Spleen (tissue), 7 donors: ENCODE measurements at regions not wholly inside any gene's neighbourhood (a gene's known extent, or its start where the extent isn't known, plus 50 kb on each side); places are given as distances from the start of the nearest gene placed in this dataset.
"Not testable (repeated sequence)": the region's sequence is repeated elsewhere in the genome, so short reads cannot be mapped to it uniquely, and the experiment has no call there.

Experiments
- POLR2A ChIP-seq, 3 donors: fragments of 450-650 bp; IDR thresholded peaks; one replicate each; pipeline ENCODE4 v1.5.1; 2017; ENCODE audit warnings: antibody characterized with exemption in 3 of 3, mild to moderate bottlenecking in 1 of 3
- POLR2AphosphoS5 ChIP-seq, 3 donors: sonication (generic); formaldehyde crosslinking; IDR thresholded peaks; one replicate each; pipeline ENCODE4 v1.5.1; 2017; ENCODE audit warnings: antibody characterized with exemption in 3 of 3
- TF ChIP-seq, protein P1 (sequence below), 11 experiments: fragments of 200-600 bp in 7 of 11; fragments of 450-650 bp in 4 of 11; sonication (generic) in 4 of 11; IDR thresholded peaks in 8 of 11; conservative IDR thresholded peaks in 3 of 11; 1 replicate in 7 of 11; 2 replicates in 4 of 11; pipeline versions ENCODE4 v1.4.0 to v1.8.0; 2016 to 2021; ENCODE audit warnings: antibody characterized with exemption in 11 of 11, inconsistent platforms in 4 of 11, mild to moderate bottlenecking in 1 of 11
- donor health status: DM: no; HTN: no; CAD: no; lungs with moderate emphysema.
- donor health status: DM: no; HTN: no; CAD: no.
- donor health status: DM: no; HTN: no; CAD: no.

DNA sequence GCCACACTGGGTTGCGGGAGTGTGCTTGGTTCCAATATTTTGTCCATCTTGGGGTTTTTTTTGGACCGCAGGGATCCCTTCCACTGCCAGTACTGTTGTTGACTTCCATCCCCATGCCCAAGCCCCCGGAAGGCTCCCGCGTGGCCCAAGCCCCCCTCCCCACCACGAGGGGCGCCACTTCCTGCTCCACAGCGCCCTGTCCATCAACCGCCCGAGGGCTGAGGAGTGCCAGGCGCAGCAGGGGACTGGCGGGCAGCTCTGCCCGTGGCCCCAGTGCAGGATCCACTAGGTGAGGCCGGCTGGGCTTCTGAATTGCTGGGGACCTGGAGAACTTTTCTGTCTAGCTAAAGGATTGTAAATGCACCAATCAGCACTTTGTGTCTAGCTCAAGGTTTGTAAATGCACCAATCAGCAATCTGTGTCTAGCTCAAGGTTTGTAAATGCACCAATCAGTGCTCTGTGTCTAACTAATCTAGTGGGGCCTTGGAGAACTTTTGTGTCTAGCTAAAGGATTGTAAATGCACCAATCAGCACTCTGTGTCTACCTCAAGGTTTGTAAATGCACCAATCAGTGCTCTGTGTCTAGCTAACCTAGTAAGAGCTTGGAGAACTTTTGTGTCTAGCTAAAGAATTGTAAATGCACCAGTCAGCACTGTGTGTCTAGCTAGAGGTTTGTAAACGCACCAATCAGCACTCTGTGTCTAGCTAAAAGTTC is 281.3 kb upstream of the CHAC2 start:
- TF ChIP-seq POLR2A, POLR2AphosphoS5 (IDR thresholded peaks at IDR 0.05): not testable (repeated sequence)
- TF ChIP-seq, protein P1, sequence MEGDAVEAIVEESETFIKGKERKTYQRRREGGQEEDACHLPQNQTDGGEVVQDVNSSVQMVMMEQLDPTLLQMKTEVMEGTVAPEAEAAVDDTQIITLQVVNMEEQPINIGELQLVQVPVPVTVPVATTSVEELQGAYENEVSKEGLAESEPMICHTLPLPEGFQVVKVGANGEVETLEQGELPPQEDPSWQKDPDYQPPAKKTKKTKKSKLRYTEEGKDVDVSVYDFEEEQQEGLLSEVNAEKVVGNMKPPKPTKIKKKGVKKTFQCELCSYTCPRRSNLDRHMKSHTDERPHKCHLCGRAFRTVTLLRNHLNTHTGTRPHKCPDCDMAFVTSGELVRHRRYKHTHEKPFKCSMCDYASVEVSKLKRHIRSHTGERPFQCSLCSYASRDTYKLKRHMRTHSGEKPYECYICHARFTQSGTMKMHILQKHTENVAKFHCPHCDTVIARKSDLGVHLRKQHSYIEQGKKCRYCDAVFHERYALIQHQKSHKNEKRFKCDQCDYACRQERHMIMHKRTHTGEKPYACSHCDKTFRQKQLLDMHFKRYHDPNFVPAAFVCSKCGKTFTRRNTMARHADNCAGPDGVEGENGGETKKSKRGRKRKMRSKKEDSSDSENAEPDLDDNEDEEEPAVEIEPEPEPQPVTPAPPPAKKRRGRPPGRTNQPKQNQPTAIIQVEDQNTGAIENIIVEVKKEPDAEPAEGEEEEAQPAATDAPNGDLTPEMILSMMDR (IDR thresholded peaks at IDR 0.05 in 8 of 11, conservative IDR thresholded peaks at IDR 0.05 in 3 of 11) = not testable (repeated sequence)
